ENCODE measurements at regions not wholly inside any gene's neighbourhood (a gene's known extent, or its start where the extent isn't known, plus 50 kb on each side); places are given as distances from the start of the nearest gene placed in this dataset.
"Not testable (repeated sequence)": the region's sequence is repeated elsewhere in the genome, so short reads cannot be mapped to it uniquely, and the experiment has no call there.

- DNase-seq, result no peak
Observed at GRCh38 chr15:69554279-69554961, 101.8 kb downstream of the RPLP1 start.

DNA sequence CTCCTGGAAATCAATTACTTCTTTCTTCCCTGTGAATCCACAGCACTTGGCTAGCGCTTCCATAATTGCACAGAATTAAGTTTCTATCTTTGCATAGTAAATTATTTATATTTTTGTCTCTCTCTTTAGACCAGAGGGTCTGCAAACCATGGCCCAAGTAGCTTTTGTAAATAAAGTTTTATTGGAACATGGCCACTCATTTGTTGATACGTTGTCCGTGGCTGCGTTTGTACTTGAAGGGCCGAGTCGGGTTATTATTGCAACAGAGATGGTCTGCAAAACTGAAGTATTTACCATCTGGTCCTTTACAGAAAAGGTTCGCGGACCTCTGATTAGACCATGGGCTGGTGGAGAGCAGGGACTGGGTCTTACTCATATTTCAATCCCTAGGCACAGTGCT is 102.5 kb downstream of the RPLP1 start:
- DNase-seq, result no peak

DNA sequence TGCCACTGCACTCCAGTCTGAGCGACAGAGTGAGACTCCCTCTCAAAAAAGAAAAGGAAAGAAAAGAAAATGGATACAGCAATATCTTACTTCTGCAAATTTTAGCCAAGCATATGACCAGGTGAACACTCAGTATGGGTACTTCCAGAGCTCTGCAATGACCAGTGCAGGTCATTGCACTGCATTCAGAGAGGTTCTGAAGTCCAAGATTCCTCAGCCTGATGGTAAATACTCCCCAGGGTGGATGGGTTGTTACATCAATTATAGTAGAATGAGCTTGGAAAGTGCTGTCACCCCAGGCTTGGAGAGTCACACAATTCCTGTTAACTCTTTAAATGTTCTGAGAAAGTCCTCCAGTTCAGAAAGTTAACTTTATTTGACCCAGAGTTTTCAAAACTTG is 103.7 kb downstream of the RPLP1 start:
- DNase-seq, result no peak

- DNase-seq, result peak; percentile 65
Observed at GRCh38 chr15:69557020-69557706, 104.5 kb downstream of the RPLP1 start.

GRCh38 chr15:69557707-69558409 is 105.2 kb downstream of the RPLP1 start:
- no peak for DNase-seq

GRCh38 chr15:69559440-69560190 is 107.0 kb downstream of the RPLP1 start:
- DNase-seq, result no peak

DNA sequence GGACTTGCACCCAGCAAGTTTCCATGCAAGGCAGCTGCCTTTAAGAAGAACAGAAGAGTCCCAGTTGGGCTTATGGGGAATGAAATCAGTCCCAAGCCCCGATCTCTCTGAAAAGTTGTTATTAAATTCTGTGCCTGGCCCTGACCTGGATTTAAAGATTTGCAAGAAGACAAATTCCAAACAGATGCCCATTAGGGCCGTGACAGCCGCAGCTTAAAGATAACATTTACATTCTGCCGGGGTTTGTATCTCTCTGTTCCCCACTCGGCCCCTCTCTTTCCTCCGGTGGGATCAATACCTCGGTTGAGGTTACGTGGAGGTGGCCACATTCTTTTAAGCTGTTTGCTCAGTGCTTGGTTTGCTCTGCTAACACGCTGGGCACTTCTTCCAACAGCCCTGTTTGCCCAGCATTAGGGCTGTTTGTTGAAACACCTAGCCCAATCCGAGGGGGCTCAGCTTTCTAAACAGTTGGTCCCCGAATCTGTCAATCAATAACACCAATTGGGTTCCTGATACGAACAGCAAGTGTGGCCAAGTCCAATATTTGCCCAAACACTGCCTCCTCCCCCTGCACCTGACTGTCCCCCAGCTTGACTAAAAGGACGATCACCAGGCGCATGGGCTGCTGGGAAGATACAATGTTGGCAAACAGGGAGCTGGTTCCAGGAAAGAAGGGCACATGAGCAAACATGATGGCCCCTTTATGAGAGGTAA is 108.6 kb downstream of the RPLP1 start:
- DNase-seq, result no peak

DNA sequence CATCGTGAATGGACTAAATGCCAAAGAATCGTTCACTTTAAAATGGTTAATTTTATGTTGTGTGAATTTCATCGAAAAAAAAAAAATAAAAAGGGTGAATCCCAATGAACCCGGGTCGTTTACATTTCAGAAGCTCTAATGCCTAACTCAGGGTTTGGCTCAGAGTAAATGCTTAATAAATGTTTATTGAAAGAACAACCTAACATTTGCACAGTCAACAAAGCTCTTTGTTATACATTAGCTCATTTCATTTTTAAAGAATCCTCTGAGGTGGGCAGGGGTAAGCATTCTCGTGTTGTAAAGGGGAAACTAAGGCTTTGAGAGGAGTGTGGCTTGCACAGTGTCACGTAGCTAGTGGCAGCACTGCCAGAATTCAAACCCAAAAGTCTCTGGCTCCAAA is 109.5 kb downstream of the RPLP1 start:
- DNase-seq, result no peak

- DNase-seq, result no peak
Observed at GRCh38 chr15:69562564-69562963, 109.9 kb downstream of the RPLP1 start.

DNA sequence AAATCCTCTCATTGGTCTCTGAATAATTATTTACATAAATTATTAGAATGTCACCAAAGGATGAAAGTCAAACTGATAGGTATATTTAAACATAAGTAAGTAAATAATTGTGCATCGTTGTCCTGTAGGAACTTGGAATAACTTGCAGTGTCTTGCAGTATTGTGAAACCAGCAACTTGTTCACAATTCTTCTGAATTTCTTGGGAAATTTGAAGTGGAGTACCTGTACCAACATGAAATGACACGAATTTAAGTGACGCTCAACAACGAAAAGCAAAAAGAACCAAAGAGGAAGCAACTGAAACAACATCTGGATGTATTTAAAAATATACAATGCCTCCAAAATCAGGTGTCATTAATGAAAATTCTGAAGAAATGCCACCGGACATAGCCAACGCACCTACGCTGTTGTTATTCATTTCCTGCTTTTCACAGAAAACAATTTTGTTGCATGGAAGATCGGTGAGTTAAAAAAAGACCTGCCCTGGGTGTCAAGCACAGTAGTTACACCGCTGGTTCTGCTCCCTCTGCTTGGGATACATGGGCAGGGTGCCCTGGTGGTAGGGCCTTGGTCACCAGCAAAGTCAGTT is 112.5 kb downstream of the RPLP1 start:
- no peak for DNase-seq

- not testable (repeated sequence) for DNase-seq
Observed at GRCh38 chr15:69567238-69567760, 114.7 kb downstream of the RPLP1 start.

- no peak for DNase-seq
Observed at GRCh38 chr15:69568173-69569009, 115.8 kb downstream of the RPLP1 start.

- DNase-seq, result no peak
Observed at GRCh38 chr15:69570454-69570853, 117.8 kb downstream of the RPLP1 start.

DNA sequence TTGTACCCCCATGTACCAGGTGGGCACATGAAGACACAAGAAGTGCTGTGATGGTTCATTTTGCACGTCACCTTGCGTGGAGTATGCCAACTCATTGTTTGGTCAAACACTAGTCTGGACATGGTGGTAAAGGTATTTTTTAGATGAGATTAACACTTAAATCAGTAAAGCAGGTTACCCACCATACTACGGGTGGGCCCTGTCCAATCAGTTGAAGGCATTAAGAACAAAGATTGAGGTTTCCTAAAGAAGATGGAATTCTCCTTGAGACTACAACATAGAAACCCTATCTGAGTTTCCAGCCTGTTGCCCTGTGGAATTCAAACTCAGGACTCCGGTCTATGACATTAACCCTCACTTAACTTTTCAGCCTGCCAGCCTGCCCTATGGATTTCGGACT is 118.4 kb downstream of the RPLP1 start:
- no peak for DNase-seq

GRCh38 chr15:69573278-69573677 is 120.7 kb downstream of the RPLP1 start:
- DNase-seq, result not testable (repeated sequence)

- DNase-seq, result no peak
Observed at GRCh38 chr15:69573815-69574475, 121.3 kb downstream of the RPLP1 start.

DNA sequence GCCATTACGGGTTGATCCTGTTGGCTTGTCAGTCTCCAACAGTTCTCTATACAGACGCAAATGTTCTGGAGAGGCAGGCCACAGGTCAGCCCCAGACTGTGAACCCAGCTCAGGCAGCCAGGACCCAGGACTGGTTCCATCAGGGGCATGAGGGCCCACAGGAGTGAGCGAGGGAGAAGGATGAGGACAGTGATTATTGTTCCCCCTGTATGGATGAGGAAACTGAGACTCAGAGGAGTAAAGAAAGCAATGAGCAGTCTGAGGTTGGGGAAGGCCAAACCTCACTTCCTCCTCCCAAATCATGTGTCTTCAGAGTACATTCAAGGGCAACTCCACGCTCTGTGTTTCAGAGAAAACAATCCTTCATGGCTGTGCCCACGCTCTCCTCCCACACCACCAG is 121.9 kb downstream of the RPLP1 start:
- no peak for DNase-seq

GRCh38 chr15:69575387-69575786 is 122.8 kb downstream of the RPLP1 start:
- DNase-seq, result no peak

DNA sequence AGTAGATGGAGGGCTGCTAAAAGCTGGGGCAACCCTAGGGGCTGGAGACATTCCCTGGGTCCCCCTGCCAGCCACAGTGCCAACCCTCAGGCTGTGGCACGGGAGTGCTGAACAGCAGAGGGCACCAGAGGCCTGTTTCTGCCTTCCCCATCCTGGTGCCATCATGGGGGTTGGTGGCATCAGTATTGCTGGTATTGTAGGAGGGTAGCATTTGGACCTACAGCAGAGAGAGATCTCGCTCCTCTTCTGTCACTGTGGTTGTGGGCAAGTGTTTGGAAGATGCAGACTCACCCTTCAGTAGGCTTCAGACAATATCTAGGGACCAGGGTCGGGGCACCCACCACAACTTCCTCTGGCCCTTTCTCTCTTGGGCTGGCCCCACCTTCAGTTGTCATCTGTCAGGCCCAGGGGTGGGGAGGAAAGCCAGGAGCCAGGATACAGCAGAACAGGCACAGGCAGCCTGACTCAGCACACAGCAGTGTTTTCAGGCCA is 123.5 kb downstream of the RPLP1 start:
- no peak for DNase-seq

DNA sequence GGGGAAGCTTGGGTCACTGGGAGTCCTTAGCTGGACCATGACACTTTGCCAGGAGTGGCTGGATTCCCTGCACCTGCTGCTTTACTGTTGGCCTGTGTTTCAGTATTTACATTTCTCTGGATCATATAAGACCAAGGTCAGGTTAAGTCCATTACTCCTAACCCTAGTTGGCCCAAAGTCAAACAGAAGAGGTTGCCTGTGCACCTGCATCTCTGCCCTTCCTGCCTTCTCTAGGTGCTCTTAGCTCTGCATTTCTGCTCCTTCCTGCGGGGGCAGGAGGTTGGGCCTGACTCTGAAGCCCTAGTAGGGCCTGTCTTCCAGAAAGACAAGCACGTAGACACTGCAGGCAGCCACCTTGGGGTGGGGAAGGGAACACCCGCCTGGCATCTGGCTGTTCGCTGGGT is 124.3 kb downstream of the RPLP1 start:
- DNase-seq, result no peak
